HEK293T (cell line): ENCODE measurements at regions not wholly inside any gene's neighbourhood (a gene's known extent, or its start where the extent isn't known, plus 50 kb on each side); places are given as distances from the start of the nearest gene placed in this dataset.

Experiments used
- ARNT ChIP-seq: fragments of 450-650 bp; IDR thresholded peaks from 2 replicates; pipeline ENCODE4 v1.6.1; 2017; ENCODE audit warnings: mild to moderate bottlenecking
- BHLHE40 ChIP-seq: fragments of 450-650 bp; IDR thresholded peaks from 2 replicates; pipeline ENCODE4 v1.6.1; 2016; ENCODE audit warnings: mild to moderate bottlenecking, moderate library complexity, borderline replicate concordance
- CTBP1 ChIP-seq: fragments of 450-650 bp; IDR thresholded peaks from 2 replicates; pipeline ENCODE4 v1.6.1; 2016; ENCODE audit warnings: borderline replicate concordance
- ELF4 ChIP-seq: fragments of 450-650 bp; IDR thresholded peaks from 2 replicates; pipeline ENCODE4 v1.6.1; 2017; ENCODE audit warnings: antibody characterized with exemption
- FOXA1 ChIP-seq: fragments of 450-650 bp; IDR thresholded peaks from 2 replicates; pipeline ENCODE4 v1.6.1; 2016; ENCODE audit warnings: mild to moderate bottlenecking
- FOXK2 ChIP-seq: fragments of 450-650 bp; IDR thresholded peaks from 2 replicates; pipeline ENCODE4 v1.6.1; 2016; ENCODE audit warnings: mild to moderate bottlenecking
- FOXM1 ChIP-seq: fragments of 450-650 bp; IDR thresholded peaks from 2 replicates; pipeline ENCODE4 v1.6.1; 2017; ENCODE audit warnings: mild to moderate bottlenecking, borderline replicate concordance
- HDGF ChIP-seq: fragments of 450-650 bp; IDR thresholded peaks from 2 replicates; pipeline ENCODE4 v1.6.1; 2017; ENCODE audit warnings: antibody characterized with exemption, borderline replicate concordance
- L3MBTL2 ChIP-seq: fragments of 450-650 bp; conservative IDR thresholded peaks from 2 replicates; pipeline ENCODE4 v1.6.1; 2016; ENCODE audit warnings: mild to moderate bottlenecking
- LEF1 ChIP-seq: fragments of 450-650 bp; IDR thresholded peaks from 2 replicates; pipeline ENCODE4 v1.6.1; 2017; ENCODE audit warnings: mild to moderate bottlenecking, borderline replicate concordance
- PKNOX1 ChIP-seq: fragments of 450-650 bp; IDR thresholded peaks from 2 replicates; pipeline ENCODE4 v1.6.1; 2016
- SP1 ChIP-seq: fragments of 450-650 bp; IDR thresholded peaks from 2 replicates; pipeline ENCODE4 v1.6.1; 2017
- TARDBP ChIP-seq: fragments of 450-650 bp; IDR thresholded peaks from 2 replicates; pipeline ENCODE4 v1.6.1; 2016
- ZNF384 ChIP-seq: fragments of 450-650 bp; IDR thresholded peaks from 2 replicates; pipeline ENCODE4 v1.6.1; 2016

- TF ChIP-seq BHLHE40 (no peak), FOXK2 (no peak), TARDBP (no peak), SP1 (no peak), FOXA1 (no peak), ARNT (no peak), L3MBTL2 (no peak), FOXM1 (no peak), HDGF (no peak), PKNOX1 (no peak), ELF4 (no peak), CTBP1 (no peak), ZNF384 (no peak), LEF1 (no peak)
These were observed 151.6 kb upstream of the SLC30A5 start for GRCh38 chr5:68942169-68942568.
